HG03025 (cell line): ENCODE measurements at regions not wholly inside any gene's neighbourhood (a gene's known extent, or its start where the extent isn't known, plus 50 kb on each side); places are given as distances from the start of the nearest gene placed in this dataset.
"Not testable (repeated sequence)": the region's sequence is repeated elsewhere in the genome, so short reads cannot be mapped to it uniquely, and the experiment has no call there.

Experiments
- ATAC-seq: cut with Tn5 transposase; IDR thresholded peaks from one replicate; pipeline ENCODE4 v1.9.1; 2021; ENCODE audit warnings: mild to moderate bottlenecking, moderate library complexity; ENCODE audit not compliant: unreplicated experiment, low FRiP score

DNA sequence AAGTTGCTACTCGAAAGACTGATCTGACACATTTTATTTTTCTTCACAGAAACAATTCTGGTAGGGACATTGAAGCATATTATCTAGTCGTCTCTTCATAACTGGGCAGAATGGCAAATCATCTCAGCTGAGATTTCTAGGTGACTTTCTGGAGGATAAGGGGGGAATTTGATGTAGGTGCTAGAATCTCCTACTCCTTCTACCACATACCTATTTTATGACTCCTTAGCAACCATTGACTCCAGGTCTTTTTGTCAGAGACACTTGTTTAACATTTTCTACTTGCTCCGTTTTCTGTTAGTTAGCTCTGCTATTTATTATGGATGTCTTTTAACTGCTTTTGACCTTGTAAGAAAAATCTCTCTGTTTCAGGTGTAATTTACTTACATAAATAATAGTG is 380.9 kb upstream of the SEMA3C start:
- no peak for ATAC-seq

DNA sequence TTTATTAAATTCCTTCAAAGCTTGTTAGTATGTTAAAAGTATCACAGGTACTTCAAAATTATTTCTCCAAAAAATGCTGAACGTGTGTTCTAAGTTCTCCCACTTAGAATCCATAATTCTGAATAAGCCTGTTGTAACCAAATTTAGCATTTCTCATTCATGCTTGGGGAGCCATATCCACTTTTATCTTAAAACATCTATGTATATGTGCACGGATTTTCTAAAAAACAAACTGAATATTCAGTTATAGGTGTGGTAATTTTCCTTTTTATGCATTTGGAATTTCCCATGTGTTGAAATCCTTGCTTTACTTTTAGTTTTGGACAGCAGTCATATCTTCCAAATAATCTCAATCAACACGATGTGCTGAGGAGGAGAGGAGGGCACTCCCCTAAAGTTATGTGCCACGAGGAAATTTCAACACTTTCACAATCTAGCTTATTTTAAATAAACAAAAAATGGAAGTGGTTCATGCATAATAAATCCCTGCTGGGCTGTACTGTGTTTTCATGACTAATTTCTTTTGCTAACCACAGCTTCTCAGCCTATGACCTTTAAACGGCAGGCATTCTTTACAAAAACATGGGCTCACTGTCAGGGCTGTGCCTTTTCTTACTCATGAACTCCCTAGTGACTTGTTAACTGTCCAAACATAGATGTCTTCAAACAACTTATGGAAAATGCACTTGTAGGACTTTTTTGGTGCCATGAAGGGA is 380.3 kb upstream of the SEMA3C start:
- ATAC-seq = no peak

DNA sequence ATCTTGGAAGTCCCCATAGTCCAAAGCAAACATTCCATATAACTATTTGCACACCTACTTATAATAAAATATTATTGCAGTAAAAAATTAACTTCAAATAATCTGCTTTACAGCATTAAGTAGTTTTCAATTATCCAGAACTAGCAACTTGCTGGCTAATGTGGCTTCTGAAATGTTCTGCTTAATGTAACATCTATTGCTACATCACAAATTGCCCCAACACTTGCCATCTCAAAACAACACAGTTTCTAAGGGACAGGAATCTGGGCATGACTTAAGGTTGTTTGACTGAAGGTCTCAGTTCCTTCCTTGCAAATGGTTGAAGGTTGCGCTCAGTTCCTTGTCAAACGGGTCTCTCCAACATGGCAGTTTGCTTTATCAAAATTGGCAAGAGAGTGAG is 378.5 kb upstream of the SEMA3C start:
- no peak for ATAC-seq

DNA sequence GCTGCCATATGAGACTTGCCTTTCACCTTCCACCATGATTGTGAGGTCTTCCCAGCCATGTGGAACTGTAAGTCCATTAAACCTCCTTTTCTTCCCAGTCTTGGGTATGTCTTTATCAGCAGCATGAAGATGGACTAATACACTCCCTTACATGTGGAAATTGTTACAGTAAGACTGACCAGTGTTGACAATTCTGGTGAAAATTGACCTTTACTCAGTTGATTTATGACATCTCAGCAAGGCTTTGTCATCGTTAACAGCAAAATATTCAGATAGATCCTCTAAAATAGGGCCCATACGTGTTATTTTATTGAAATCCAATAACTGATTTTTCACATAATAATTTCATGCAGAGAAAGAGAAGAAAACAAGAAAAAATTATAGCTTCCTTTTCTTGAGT is 377.9 kb upstream of the SEMA3C start:
- no peak for ATAC-seq

DNA sequence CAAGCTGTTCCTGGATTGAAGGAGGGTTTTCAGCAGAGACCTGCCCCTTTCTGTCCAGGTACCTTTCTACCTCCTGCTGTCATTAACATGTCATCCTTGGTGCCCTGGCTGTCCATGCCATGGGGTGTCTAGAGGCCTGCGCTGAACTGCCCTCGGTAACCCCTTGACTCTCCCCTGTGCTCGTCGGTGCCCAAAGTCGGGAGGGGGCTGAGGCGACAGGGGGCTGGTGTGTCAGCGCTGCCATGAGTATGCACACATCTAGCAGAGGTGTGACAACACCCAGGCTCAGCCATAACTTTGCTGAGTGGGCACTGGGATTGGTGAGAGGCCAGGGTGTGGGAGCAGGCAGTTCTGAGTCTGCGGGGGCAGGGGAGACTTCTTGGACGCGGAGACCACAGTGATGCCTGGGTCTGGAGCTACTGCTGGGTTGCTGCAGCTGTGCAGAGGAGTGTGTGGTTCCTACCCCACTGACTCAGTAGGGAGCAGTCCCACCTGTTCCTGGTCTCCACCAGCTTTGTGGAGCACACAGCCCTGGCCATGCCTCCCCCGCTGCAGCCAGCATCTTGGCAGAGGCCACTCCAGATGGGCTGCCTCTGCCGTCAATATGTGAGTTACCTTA is 376.2 kb upstream of the SEMA3C start:
- ATAC-seq = no peak

DNA sequence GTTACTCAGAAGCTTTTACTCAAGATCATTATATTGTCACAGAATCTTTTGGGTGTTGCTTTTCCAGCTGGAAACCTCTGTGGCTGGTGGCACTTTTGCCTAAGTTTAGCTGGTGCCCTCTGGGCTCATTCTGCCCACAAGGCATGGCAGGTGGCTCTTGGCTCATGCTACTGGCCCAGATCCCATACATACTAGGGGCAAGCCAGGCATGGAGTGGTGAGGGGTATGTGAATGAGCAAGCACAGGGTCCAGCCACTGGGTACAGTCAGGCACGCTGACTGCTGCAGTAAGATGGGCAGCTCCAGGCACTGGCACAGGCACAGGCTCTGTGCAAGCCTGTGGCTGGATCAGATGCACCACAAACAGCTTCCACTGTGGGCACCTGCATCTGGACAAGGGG is 375.0 kb upstream of the SEMA3C start:
- ATAC-seq = no peak

DNA sequence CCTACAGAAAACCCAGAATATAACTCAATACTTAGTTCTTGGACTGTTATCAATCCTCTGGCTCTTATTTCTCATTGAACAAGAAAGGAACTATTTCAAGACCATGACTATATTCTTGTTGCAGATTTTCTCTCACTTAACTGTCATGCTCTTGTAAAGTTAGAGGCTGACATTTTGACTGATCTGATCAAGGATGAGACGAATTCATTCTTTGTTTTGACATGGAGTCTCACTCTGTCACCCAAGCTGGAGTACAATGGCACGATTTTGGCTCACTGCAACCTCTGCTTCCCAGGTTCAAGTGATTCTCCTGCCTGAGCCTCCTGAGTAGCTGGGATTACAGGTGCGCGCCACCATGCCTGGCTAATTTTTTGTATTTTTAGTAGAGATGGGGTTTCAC is 367.9 kb upstream of the SEMA3C start:
- not testable (repeated sequence) for ATAC-seq

DNA sequence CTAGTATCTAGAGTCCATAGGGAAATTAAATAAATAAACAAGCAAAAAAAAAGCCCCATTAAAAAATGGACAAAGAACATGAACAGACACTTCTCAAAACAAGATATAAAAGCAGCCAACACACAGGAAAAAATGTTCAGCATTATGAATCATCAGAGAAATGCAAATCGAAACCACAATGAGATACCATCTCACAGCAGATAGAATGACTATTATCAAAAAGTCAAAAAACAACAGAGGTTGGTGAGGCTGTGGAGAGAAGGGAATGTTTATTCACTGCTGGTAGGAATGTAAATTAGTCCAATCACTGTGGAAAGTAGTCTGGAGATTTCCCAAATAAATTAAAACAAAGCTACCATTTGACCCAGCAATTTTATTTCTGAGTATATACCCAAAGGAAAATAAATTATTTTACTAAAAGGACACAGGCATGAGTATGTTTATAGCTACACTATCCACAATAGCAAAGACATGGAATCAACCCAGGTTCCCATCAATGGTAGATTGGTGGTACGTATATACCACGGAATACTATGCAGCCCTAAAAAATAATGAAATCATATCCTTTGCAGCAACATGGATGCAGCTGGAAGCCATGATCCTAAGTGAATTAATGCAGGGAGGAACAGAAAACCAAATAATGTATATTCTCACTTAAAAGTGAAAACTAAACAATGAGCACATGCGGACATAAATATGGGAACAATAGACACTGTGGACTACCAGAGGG is 366.5 kb upstream of the SEMA3C start:
- no peak for ATAC-seq

DNA sequence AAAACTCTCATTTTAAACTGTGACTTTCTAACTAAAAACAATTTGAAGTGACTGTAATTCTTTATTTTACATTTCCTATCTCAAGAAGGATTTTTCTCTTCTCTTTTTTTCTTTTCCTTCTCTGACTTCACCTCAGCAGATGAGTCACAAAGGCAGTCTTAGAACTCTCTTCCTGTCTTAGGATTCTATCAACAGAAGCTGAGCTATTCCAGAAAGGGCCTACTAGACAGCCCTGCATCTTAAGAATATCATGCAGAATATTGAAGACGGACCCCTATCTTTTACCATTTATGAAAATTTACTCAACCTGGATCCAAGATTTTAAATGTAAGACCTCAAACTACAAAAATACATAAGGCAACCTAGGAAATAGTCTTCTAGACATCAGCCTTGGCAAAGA is 365.7 kb upstream of the SEMA3C start:
- no peak for ATAC-seq

DNA sequence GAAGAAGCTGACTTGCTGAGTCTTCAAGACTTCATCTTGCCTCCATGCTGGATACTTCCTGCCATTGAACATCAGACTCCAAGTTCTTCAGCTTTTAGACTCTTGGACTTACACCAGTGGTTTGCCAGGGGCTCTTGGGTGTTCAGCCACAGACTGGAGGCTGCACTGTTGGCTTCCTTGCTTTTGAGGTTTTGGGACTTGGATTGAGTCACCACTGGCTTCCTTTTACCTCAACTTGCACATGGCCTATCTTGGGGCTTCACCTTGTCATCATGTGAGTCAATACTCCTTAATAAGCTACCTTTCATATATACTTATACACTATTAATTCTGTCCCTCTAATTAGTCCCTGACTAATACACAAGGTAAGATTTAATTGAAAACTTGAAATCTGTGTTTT is 361.7 kb upstream of the SEMA3C start:
- no peak for ATAC-seq

DNA sequence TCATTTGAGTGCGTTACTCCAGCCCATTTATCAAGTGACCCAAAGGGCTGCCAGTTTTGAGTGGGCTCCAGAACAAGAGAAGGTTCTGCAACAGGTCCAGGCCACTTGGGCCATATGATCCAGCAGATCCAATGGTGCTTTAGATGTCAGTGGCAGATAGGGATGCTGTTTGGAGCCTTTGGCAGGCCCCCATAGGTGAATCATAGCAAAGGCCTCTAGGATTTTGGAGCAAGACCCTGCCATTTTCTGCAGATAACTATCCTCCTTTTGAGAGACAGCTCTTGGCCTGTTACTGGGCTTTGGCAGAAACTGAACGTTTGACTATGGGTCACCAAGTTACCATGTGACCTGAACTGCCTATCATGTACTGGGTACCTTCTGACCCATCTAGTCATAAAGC is 358.8 kb upstream of the SEMA3C start:
- no peak for ATAC-seq

DNA sequence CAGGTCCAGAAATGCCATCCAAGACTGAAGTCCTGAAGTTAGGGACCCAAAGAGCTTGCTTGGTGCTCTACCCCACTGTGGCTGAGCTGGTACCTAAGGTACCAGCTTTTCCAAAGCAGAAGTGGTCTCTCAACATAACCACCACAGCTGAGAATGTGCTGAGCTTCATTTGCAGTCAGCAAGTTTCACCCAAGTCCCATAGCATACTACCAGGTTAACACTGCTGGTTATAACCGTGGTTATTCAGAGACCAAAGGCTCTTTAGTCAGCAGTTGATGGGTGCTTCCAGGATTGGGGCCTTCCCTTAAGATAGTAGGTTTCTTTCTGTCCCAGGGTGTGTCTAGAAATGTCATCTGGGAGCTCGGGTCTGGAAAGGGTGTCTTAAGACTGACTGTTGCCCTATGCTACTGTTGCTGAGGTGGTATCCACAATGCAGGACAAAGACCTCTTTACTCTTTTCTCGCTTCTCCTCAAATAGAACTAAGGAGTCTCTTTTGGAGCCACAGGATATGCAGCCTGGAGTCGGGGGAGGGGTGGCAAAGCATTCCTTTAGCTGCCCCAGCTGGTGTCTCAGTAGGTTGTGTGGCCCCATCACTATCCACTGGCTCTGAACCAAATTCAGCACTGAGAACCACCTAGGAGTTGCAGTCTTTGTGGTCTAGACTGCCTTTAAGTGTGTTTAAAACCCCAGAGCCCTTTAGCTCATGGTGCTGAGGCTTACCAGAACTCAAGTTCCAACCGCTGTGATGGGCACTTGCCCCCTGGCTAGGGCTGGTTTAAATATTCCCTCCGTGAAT is 354.9 kb upstream of the SEMA3C start:
- no peak for ATAC-seq

DNA sequence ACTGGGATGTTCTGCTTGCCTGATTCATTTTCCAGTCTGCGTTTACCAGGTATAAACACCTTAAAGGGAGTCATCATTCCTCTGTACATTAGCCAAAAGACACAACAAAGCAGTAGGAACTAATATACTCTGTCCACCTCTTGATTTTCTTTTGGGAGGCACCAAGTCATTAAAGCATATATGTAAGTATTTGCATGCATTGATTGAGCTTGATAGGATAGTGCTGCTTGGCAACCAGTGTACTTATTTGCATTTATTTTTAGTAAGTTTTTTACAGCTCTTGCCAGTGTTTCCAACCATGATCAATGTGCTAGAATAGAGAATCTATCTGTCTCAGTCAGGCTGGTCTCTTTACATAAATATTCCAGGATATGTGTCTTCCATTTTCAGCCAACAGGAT is 353.3 kb upstream of the SEMA3C start:
- no peak for ATAC-seq

DNA sequence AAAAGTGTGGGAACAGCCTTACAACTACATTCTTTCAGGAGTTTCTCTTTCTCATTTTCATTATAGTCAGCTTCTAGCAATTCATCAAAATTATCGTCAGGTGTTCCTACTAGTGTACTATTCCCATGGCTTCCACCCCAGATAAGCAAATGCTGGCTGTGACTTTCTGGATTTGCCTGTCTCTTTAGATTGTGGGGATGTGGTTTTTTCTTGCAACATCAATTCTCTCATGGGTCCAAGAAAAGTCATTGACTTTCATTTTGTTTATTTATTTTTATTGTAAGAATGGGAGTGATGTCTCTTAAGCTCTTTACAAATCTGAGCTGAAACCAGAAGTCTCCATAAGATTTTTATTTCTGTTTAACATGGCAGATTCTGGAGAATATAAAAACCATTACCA is 349.7 kb upstream of the SEMA3C start:
- no peak for ATAC-seq

DNA sequence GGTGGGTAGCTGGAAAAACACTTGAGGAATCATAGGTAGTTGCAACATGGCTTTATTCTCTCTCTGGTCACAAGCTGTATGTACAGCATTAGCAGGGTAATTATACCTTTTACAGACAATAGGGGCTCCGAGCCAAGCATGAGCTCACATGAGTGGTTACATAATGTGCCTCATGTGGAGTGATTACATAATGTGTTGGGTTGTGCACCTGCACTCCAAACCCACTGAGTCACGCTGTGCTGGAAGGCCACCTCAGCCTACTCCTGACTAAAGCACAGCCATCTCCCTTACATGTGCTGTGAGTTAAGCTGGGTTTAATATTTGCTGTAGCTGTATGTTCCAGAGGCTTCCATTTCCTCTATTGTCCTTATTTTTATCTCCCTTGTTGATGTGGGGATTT is 348.7 kb upstream of the SEMA3C start:
- ATAC-seq = no peak

DNA sequence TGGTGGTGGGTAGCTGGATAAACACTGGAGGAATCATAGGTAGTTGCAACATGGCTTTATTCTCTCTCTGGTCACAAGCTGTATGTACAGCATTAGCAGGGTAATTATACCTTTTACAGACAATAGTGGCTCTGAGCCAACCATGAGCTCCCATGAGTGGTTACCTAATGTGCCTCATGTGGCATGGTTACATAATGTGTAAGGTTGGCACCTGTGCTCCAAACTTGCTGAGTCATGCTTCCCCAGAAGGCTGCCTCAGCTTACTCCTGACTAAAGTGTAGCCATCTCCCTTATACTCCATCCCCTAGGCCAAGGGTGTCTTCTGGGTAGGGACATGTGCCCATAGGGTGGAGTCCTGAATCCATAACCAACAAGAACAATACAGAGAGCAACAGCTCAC is 345.3 kb upstream of the SEMA3C start:
- no peak for ATAC-seq

DNA sequence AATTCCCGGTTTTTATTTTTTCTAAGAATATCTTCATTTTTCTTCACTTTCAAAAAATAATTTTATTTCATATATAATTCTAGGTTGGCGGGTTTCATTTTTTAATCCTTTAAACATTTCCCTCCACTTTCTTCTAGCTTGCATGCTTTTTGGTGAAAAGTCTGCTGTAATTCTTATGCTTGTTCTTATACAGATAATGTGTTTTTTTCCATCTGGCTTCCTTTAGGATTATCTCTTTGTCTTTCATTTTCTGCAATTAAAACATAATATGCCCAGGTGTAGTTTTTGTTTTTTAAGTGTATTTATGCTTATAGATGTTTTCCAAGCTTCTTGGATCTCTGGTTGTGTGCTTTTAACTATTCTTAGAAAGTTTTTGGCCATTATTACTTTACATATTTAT is 341.3 kb upstream of the SEMA3C start:
- no peak for ATAC-seq

DNA sequence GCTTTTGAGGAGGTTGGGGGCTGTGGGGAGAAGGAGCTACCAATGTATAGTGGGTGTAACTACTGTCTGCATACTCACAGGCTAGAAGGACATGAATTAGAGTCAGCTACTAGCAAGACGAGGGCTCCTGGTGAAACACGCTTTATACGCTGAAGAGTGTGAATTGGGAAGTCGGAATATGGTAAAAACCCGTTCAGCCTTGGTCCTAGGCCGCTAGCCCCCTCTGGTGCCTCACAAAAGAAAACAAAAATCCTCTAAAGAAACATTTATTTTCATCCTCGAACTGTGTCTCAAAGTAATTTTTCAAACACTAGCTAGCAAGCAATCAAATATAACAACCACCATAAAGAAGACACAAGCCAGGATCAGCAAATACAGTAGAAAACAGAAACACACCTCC is 338.1 kb upstream of the SEMA3C start:
- ATAC-seq = no peak

DNA sequence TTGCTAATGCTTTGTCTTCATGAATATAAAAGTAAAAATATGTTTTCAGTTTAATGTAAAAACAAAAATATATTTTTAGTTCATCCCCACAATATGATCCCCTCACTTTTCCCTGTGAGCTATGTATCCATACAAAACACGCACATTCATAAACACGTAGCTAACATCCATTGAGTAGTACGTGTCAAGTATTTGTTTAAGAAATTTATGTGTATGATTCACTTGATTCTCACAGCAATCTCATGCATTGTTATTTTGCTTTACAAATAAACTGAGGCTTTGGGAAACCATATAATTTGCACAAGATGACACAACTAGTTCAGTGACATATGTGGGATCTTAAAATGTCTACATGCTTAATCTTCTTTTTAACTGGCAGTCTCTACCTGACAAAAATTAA is 329.6 kb upstream of the SEMA3C start:
- no peak for ATAC-seq

DNA sequence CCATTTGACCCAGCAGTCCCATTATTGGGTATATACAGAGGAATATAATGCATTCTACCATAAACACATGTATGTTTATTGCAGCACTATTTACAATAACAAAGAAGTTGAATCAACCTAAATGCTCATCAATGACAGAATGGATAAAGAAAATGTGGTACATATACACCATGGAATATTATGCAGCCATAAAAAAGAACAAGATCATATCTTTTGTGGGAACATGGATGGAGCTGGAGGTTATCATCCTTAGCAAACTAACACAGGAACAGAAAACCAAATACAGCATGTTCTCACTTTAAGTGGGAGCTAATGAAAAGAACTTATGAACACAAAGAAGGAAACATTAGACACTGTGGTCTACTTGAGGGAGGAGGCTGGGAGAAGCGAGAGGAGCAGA is 328.5 kb upstream of the SEMA3C start:
- not testable (repeated sequence) for ATAC-seq

DNA sequence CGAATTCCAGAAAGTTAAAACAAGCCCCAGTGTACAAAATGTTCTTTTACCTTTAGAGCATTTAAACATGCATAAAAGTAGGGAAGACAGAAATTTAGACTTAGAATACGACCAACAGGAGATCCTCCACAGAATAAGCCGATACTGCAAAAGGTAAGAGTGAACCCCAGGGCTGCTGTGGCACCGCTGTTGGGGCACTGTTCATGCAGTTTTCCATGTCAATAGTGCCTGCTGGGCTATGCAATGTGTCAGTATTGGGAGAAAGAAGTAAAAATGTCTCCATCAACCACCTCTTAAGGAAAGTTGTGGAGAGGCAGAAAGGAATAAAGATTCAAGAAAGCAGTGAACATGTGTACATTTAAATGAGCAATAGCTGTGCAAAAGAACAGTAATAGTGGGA is 326.5 kb upstream of the SEMA3C start:
- no peak for ATAC-seq
